NCI-H2107 (cell line): ENCODE measurements at regions not wholly inside any gene's neighbourhood (a gene's known extent, or its start where the extent isn't known, plus 50 kb on each side); places are given as distances from the start of the nearest gene placed in this dataset.

Experiments used
- DNase-seq: peaks from one replicate; lab custom pipeline; 2025; lab: John Stamatoyannopoulos, UW

- no peak for DNase-seq
Measured at GRCh38 chr14:101405171-101405883, 156.0 kb upstream of the DIO3 start.

GRCh38 chr14:101406921-101407320 is 154.4 kb upstream of the DIO3 start:
- no peak for DNase-seq

GRCh38 chr14:101407328-101407727 is 154.0 kb upstream of the DIO3 start:
- DNase-seq: no peak

- no peak for DNase-seq
Measured at GRCh38 chr14:101408077-101408831, 153.0 kb upstream of the DIO3 start.

- DNase-seq: no peak
Measured at GRCh38 chr14:101409006-101409543, 152.2 kb upstream of the DIO3 start.

GRCh38 chr14:101410126-101410525 is 151.2 kb upstream of the DIO3 start:
- no peak for DNase-seq

- DNase-seq: no peak
Measured at GRCh38 chr14:101411151-101411550, 150.1 kb upstream of the DIO3 start.

- no peak for DNase-seq
Measured at GRCh38 chr14:101411779-101412178, 149.5 kb upstream of the DIO3 start.

GRCh38 chr14:101412739-101413138 is 148.6 kb upstream of the DIO3 start:
- DNase-seq: no peak

- no peak for DNase-seq
Measured at GRCh38 chr14:101417434-101417833, 143.9 kb upstream of the DIO3 start.

- DNase-seq: no peak
Measured at GRCh38 chr14:101418601-101419000, 142.7 kb upstream of the DIO3 start.

GRCh38 chr14:101426466-101426865 is 134.8 kb upstream of the DIO3 start:
- no peak for DNase-seq

- DNase-seq: no peak
Measured at GRCh38 chr14:101428409-101428808, 132.9 kb upstream of the DIO3 start.

- no peak for DNase-seq
Measured at GRCh38 chr14:101435546-101435945, 125.7 kb upstream of the DIO3 start.

GRCh38 chr14:101439023-101439422 is 122.3 kb upstream of the DIO3 start:
- DNase-seq: no peak

- DNase-seq: no peak
Measured at GRCh38 chr14:101440496-101440895, 120.8 kb upstream of the DIO3 start.

GRCh38 chr14:101441710-101442109 is 119.6 kb upstream of the DIO3 start:
- DNase-seq: no peak

GRCh38 chr14:101442451-101442850 is 118.8 kb upstream of the DIO3 start:
- no peak for DNase-seq

GRCh38 chr14:101444116-101444515 is 117.2 kb upstream of the DIO3 start:
- no peak for DNase-seq

- DNase-seq: no peak
Measured at GRCh38 chr14:101445278-101445677, 116.0 kb upstream of the DIO3 start.

GRCh38 chr14:101446387-101446969 is 114.8 kb upstream of the DIO3 start:
- no peak for DNase-seq

GRCh38 chr14:101449114-101449513 is 112.2 kb upstream of the DIO3 start:
- no peak for DNase-seq

- DNase-seq: no peak
Measured at GRCh38 chr14:101451166-101451565, 110.1 kb upstream of the DIO3 start.
